HG02885 (cell line): ENCODE measurements at regions not wholly inside any gene's neighbourhood (a gene's known extent, or its start where the extent isn't known, plus 50 kb on each side); places are given as distances from the start of the nearest gene placed in this dataset.

Experiments
- ATAC-seq: cut with Tn5 transposase; IDR thresholded peaks from one replicate; pipeline ENCODE4 v1.9.1; 2021; ENCODE audit warnings: mild to moderate bottlenecking; ENCODE audit not compliant: unreplicated experiment, poor library complexity

GRCh38 chr4:179441596-179441995, 1999.4 kb upstream of the AGA start:
- ATAC-seq: no peak

GRCh38 chr4:179447308-179447707, 2005.1 kb upstream of the AGA start:
- no peak for ATAC-seq

- ATAC-seq: no peak
Observed at GRCh38 chr4:179465131-179465797, 2023.0 kb upstream of the AGA start.

GRCh38 chr4:179467878-179468277, 2025.6 kb upstream of the AGA start:
- no peak for ATAC-seq

- no peak for ATAC-seq
Observed at GRCh38 chr4:179472164-179472563, 2029.9 kb upstream of the AGA start.

- ATAC-seq: no peak
Observed at GRCh38 chr4:179478608-179479007, 2036.4 kb upstream of the AGA start.

- no peak for ATAC-seq
Observed at GRCh38 chr4:179485781-179486180, 2043.5 kb upstream of the AGA start.

GRCh38 chr4:179486570-179487335, 2044.5 kb upstream of the AGA start:
- no peak for ATAC-seq

GRCh38 chr4:179492260-179493080, 2050.2 kb upstream of the AGA start:
- no peak for ATAC-seq

- ATAC-seq: no peak
Observed at GRCh38 chr4:179503976-179504375, 2061.7 kb upstream of the AGA start.

GRCh38 chr4:179509489-179509888, 2067.3 kb upstream of the AGA start:
- no peak for ATAC-seq

- no peak for ATAC-seq
Observed at GRCh38 chr4:179521952-179522351, 2079.7 kb upstream of the AGA start.

- ATAC-seq: no peak
Observed at GRCh38 chr4:179530958-179531357, 2088.7 kb upstream of the AGA start.

GRCh38 chr4:179536694-179537093, 2094.5 kb upstream of the AGA start:
- no peak for ATAC-seq

GRCh38 chr4:179539641-179540040, 2097.4 kb upstream of the AGA start:
- ATAC-seq: no peak

- ATAC-seq: no peak
Observed at GRCh38 chr4:179543771-179544170, 2101.5 kb upstream of the AGA start.

- ATAC-seq: no peak
Observed at GRCh38 chr4:179544496-179544895, 2102.3 kb upstream of the AGA start.

GRCh38 chr4:179552131-179552530, 2109.9 kb upstream of the AGA start:
- no peak for ATAC-seq

GRCh38 chr4:179563741-179564140, 2121.5 kb upstream of the AGA start:
- ATAC-seq: no peak

GRCh38 chr4:179569549-179569948, 2127.3 kb upstream of the AGA start:
- ATAC-seq: no peak
